Neural progenitor cell (in vitro differentiated cells): ENCODE measurements at regions not wholly inside any gene's neighbourhood (a gene's known extent, or its start where the extent isn't known, plus 50 kb on each side); places are given as distances from the start of the nearest gene placed in this dataset.

Experiments used
- DNase-seq: peaks from one replicate; pipeline ENCODE4 v3.0.0-alpha.2; 2016; ENCODE audit warnings: low spot score
- H2AFZ ChIP-seq: fragments of 200-600 bp; sonication (generic); replicated peaks from 2 replicates; pipeline ENCODE4 v1.6.1; 2016; ENCODE audit warnings: antibody characterized with exemption
- H3F3A ChIP-seq: fragments of 200-600 bp; sonication (generic); 2 replicates; pipeline ENCODE4 v1.6.1; 2016; ENCODE audit warnings: antibody characterized with exemption, low read depth
- H3K27ac ChIP-seq: fragments of 200-600 bp; sonication (generic); 2 replicates; pipeline ENCODE4 v1.5.1; 2016; ENCODE audit warnings: mild to moderate bottlenecking
- H3K27me3 ChIP-seq: fragments of 200-600 bp; sonication (generic); 2 replicates; pipeline ENCODE4 v1.6.1; 2016; ENCODE audit warnings: mild to moderate bottlenecking, moderate library complexity
- H3K36me3 ChIP-seq: fragments of 200-600 bp; sonication (generic); 2 replicates; pipeline ENCODE4 v1.5.1; 2016
- H3K4me1 ChIP-seq: fragments of 200-600 bp; sonication (generic); 2 replicates; pipeline ENCODE4 v1.6.1; 2016; ENCODE audit warnings: mixed run types
- H3K4me2 ChIP-seq: fragments of 200-600 bp; sonication (generic); 2 replicates; pipeline ENCODE4 v1.6.1; 2016
- H3K4me3 ChIP-seq: fragments of 200-600 bp; sonication (generic); 2 replicates; pipeline ENCODE4 v1.5.1; 2016
- H3K79me2 ChIP-seq: fragments of 200-600 bp; sonication (generic); 2 replicates; pipeline ENCODE4 v1.6.1; 2016; ENCODE audit warnings: low read depth
- H3K9ac ChIP-seq: fragments of 200-600 bp; sonication (generic); 2 replicates; pipeline ENCODE4 v1.6.1; 2016
- H3K9me3 ChIP-seq: fragments of 200-600 bp; sonication (generic); 2 replicates; pipeline ENCODE4 v1.5.1; 2016; ENCODE audit warnings: low read depth
- H4K20me1 ChIP-seq: fragments of 200-600 bp; sonication (generic); 2 replicates; pipeline ENCODE4 v1.6.1; 2016; ENCODE audit warnings: low read depth
- H3K27ac Mint-ChIP-seq: 3 replicates; pipeline ENCODE4 v1.8.0; 2021; ENCODE audit warnings: mixed read lengths
- H3K27me3 Mint-ChIP-seq: 2 replicates; pipeline ENCODE4 v1.8.0; 2022; ENCODE audit warnings: low read depth, mild to moderate bottlenecking, inconsistent platforms, moderate library complexity, mixed read lengths; ENCODE audit not compliant: insufficient read depth
- H3K36me3 Mint-ChIP-seq: 3 replicates; pipeline ENCODE4 v1.8.0; 2021; ENCODE audit warnings: mixed read lengths
- H3K4me1 Mint-ChIP-seq: 3 replicates; pipeline ENCODE4 v1.8.0; 2021; ENCODE audit warnings: mixed read lengths
- H3K4me3 Mint-ChIP-seq: 3 replicates; pipeline ENCODE4 v1.8.0; 2021; ENCODE audit warnings: mild to moderate bottlenecking, moderate library complexity, mixed read lengths
- H3K9me3 Mint-ChIP-seq: 3 replicates; pipeline ENCODE4 v1.8.0; 2020; ENCODE audit warnings: mixed read lengths
- EZH2 ChIP-seq: fragments of 200-600 bp; sonication (generic); IDR thresholded peaks from 2 replicates; pipeline ENCODE4 v1.6.1; 2017; ENCODE audit warnings: antibody characterized with exemption, mild to moderate bottlenecking, moderate library complexity
- EZH2phosphoT487 ChIP-seq: fragments of 200-600 bp; sonication (generic); IDR thresholded peaks from 2 replicates; pipeline ENCODE4 v1.6.1; 2017; ENCODE audit warnings: antibody characterized with exemption
- TF ChIP-seq, protein P1 (sequence below): fragments of 200-600 bp; sonication (generic); IDR thresholded peaks from 2 replicates; pipeline ENCODE4 v1.5.1; 2017; ENCODE audit warnings: antibody characterized with exemption, mild to moderate bottlenecking

DNA sequence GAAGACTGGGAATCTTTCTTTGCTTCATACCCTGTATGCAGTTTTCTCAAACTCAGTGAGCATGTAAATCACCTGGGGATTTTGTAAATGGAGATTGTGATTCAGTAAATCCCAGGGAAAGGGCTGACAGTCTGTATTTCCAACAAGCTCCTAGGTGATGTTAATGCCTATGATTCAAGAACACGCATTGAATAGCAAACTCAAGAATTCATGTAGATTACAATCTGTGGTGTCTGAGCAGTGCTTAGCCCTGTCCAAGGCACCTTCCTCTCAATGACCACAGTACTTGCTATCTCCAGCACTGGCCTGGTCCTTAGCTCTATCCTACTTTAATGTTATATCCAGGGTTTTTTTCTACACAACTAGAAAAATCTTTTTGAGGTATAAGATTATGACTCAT is 721.4 kb upstream of the MEF2C start:
- Mint-ChIP-seq H3K27me3 (peaks cover 2% of the 10 kb centered on the region), H3K27ac (no peak overlapping the region), H3K36me3 (no peaks in the 10 kb centered on the region), H3K4me3 (no peak overlapping the region), H3K4me1 (peaks cover 10% of the 10 kb centered on the region), H3K9me3 (no peaks in the 10 kb centered on the region)
- H4K20me1 ChIP-seq: no peaks in the 10 kb centered on the region
- no peaks in the 10 kb centered on the region for H3F3A ChIP-seq
- H3K4me2 ChIP-seq: no peak overlapping the region
- peaks cover 10% of the 10 kb centered on the region for H3K4me1 ChIP-seq
- DNase-seq: no peak
- no peaks in the 10 kb centered on the region for H3K9me3 ChIP-seq
- no peak overlapping the region for H3K27ac ChIP-seq
- no peak overlapping the region for H3K4me3 ChIP-seq
- H3K27me3 ChIP-seq: no peaks in the 10 kb centered on the region
- no peak overlapping the region for H2AFZ ChIP-seq
- no peak for TF ChIP-seq EZH2
- TF ChIP-seq EZH2phosphoT487: no peak
- TF ChIP-seq, protein P1, sequence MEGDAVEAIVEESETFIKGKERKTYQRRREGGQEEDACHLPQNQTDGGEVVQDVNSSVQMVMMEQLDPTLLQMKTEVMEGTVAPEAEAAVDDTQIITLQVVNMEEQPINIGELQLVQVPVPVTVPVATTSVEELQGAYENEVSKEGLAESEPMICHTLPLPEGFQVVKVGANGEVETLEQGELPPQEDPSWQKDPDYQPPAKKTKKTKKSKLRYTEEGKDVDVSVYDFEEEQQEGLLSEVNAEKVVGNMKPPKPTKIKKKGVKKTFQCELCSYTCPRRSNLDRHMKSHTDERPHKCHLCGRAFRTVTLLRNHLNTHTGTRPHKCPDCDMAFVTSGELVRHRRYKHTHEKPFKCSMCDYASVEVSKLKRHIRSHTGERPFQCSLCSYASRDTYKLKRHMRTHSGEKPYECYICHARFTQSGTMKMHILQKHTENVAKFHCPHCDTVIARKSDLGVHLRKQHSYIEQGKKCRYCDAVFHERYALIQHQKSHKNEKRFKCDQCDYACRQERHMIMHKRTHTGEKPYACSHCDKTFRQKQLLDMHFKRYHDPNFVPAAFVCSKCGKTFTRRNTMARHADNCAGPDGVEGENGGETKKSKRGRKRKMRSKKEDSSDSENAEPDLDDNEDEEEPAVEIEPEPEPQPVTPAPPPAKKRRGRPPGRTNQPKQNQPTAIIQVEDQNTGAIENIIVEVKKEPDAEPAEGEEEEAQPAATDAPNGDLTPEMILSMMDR: no peak
- H3K9ac ChIP-seq: no peak overlapping the region
- H3K79me2 ChIP-seq: no peaks in the 10 kb centered on the region
- no peaks in the 10 kb centered on the region for H3K36me3 ChIP-seq

DNA sequence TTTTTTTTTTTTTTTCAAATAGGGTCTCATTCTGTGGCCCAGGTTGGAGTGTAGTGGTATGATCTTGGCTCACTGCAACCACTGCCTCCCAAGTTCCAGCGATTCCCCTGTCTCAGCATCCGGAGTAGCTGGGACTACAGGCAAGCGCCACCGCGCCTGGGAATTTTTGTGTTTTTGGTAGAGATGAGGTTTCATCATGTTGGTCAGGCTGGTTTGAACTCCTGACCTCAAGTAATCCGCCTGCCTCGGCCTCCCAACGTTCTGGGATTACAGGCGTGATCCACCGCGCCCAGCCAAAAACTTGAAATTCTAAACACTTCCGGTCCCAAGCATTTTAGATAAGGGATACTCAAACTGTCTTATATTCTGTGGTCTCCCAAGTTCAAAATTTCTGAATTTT is 718.9 kb upstream of the MEF2C start:
- no peak for DNase-seq

DNA sequence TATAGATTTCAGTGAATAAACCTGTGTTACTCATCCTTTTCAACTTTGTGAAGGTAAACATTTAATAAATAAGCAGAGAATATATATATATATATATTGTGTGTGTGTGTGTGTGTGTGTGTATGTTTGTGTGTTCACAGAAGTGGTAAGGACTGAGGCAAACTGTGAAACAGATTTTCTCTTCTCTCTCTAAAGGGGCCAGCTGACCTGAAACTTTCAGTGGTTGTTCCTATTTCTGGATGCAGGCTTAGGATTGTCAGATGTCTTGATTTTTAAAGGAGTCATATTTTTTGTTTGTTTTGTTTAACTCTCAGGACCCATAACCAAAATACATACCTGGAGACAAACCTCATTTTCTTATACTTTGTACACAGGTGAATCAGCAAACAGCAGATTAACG is 714.9 kb upstream of the MEF2C start:
- Mint-ChIP-seq H3K4me1 (no peaks in the 10 kb centered on the region), H3K4me3 (no peak overlapping the region), H3K36me3 (no peaks in the 10 kb centered on the region), H3K9me3 (no peaks in the 10 kb centered on the region), H3K27ac (no peak overlapping the region), H3K27me3 (peaks cover 2% of the 10 kb centered on the region)
- Histone ChIP-seq H4K20me1 (no peaks in the 10 kb centered on the region), H2AFZ (no peak overlapping the region), H3K4me3 (no peak overlapping the region), H3F3A (no peaks in the 10 kb centered on the region), H3K9me3 (no peaks in the 10 kb centered on the region), H3K27ac (no peak overlapping the region), H3K79me2 (no peaks in the 10 kb centered on the region), H3K27me3 (no peaks in the 10 kb centered on the region), H3K4me2 (no peak overlapping the region), H3K36me3 (no peaks in the 10 kb centered on the region), H3K9ac (no peak overlapping the region), H3K4me1 (no peaks in the 10 kb centered on the region)
- no peak for DNase-seq
- TF ChIP-seq EZH2phosphoT487: no peak

More for the DNA sequence above, 718.9 kb upstream of the MEF2C start:
- Histone ChIP-seq H2AFZ (no peak overlapping the region), H3K9me3 (no peaks in the 10 kb centered on the region), H3K9ac (no peak overlapping the region), H3K4me3 (no peak overlapping the region), H3K27ac (no peak overlapping the region), H4K20me1 (no peaks in the 10 kb centered on the region), H3K79me2 (no peaks in the 10 kb centered on the region), H3K36me3 (no peaks in the 10 kb centered on the region), H3F3A (no peaks in the 10 kb centered on the region), H3K4me2 (no peak overlapping the region), H3K27me3 (no peaks in the 10 kb centered on the region), H3K4me1 (peaks cover 5% of the 10 kb centered on the region)
- H3K4me3 Mint-ChIP-seq: no peak overlapping the region
- no peak for TF ChIP-seq EZH2
- TF ChIP-seq EZH2phosphoT487: no peak
- TF ChIP-seq, protein P1: no peak
- no peak overlapping the region for H3K27ac Mint-ChIP-seq
- H3K36me3 Mint-ChIP-seq: no peaks in the 10 kb centered on the region
- no peaks in the 10 kb centered on the region for H3K9me3 Mint-ChIP-seq
- H3K4me1 Mint-ChIP-seq: peaks cover 3% of the 10 kb centered on the region
- peaks cover 2% of the 10 kb centered on the region for H3K27me3 Mint-ChIP-seq

DNA sequence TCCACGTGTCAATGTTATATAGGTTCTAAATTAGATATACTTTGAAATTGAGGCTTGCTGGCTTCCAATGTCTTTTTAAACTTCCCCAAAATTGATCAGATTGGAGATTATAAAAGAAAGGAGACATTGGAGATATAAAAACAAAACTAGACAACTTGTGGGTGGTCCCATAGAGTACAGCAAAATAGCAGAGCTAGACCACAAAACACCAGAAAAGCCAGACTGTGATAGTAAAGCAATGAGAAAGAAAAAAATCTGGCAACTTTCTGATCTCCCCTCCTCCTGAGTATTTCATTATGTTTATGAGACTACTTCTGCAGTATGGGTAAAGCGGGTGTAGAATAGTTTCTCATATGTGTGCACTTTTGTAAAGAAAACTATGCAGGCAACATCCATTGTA is 713.8 kb upstream of the MEF2C start:
- no peaks in the 10 kb centered on the region for H3K27me3 ChIP-seq
- no peaks in the 10 kb centered on the region for H3K36me3 Mint-ChIP-seq
- H3F3A ChIP-seq: no peaks in the 10 kb centered on the region
- no peaks in the 10 kb centered on the region for H3K9me3 Mint-ChIP-seq
- no peaks in the 10 kb centered on the region for H3K4me1 Mint-ChIP-seq
- no peak overlapping the region for H2AFZ ChIP-seq
- no peak overlapping the region for H3K4me3 ChIP-seq
- TF ChIP-seq, protein P1: no peak
- no peaks in the 10 kb centered on the region for H3K79me2 ChIP-seq
- H3K9ac ChIP-seq: no peak overlapping the region
- no peak for DNase-seq
- H4K20me1 ChIP-seq: no peaks in the 10 kb centered on the region
- no peak overlapping the region for H3K4me2 ChIP-seq
- H3K4me3 Mint-ChIP-seq: no peak overlapping the region
- no peak overlapping the region for H3K27ac Mint-ChIP-seq
- H3K36me3 ChIP-seq: no peaks in the 10 kb centered on the region
- no peaks in the 10 kb centered on the region for H3K4me1 ChIP-seq
- no peaks in the 10 kb centered on the region for H3K9me3 ChIP-seq
- H3K27me3 Mint-ChIP-seq: no peaks in the 10 kb centered on the region
- no peak overlapping the region for H3K27ac ChIP-seq
